ENCODE measurements at regions not wholly inside any gene's neighbourhood (a gene's known extent, or its start where the extent isn't known, plus 50 kb on each side); places are given as distances from the start of the nearest gene placed in this dataset.

GRCh38 chr3:20405231-20405630 is 219.2 kb upstream of the SGO1 start (continued):
- no peak for TF ChIP-seq ZSCAN18 (CRISPR knock-in tag; IDR thresholded peaks at IDR 0.05)
- no peak for TF ChIP-seq ETV6 (CRISPR knock-in tag; IDR thresholded peaks at IDR 0.05)

- TF ChIP-seq SOX15 (CRISPR knock-in tag; IDR thresholded peaks at IDR 0.05): no peak
- TF ChIP-seq E2F1 (CRISPR knock-in tag; IDR thresholded peaks at IDR 0.05): no peak
- no peak for TF ChIP-seq CBFB (CRISPR knock-in tag; IDR thresholded peaks at IDR 0.05; ENCODE audit: low read depth)
- no peak for TF ChIP-seq MLX (CRISPR knock-in tag; IDR thresholded peaks at IDR 0.05)
- no peak for TF ChIP-seq PREB (CRISPR knock-in tag; IDR thresholded peaks at IDR 0.05; ENCODE audit: borderline replicate concordance)
- TF ChIP-seq USF2 (CRISPR knock-in tag; IDR thresholded peaks at IDR 0.05): no peak
- TF ChIP-seq CREM (CRISPR knock-in tag; IDR thresholded peaks at IDR 0.05): no peak
- TF ChIP-seq ZNF416 (CRISPR knock-in tag; IDR thresholded peaks at IDR 0.05): no peak
- TF ChIP-seq ZBTB21 (CRISPR knock-in tag; IDR thresholded peaks at IDR 0.05; ENCODE audit: borderline replicate concordance): no peak
- ATAC-seq (no peak), DNase-seq (ENCODE audit: low spot score) (no peak)
- H3K4me3 Mint-ChIP-seq: no peak overlapping the region
- ChIA-PET POLR2A (no interaction called here), CTCF (no interaction called here)
- H3K36me3 Mint-ChIP-seq: no peaks in the 10 kb centered on the region
- H3K4me1 Mint-ChIP-seq: peaks cover 13% of the 10 kb centered on the region
- H3K27ac Mint-ChIP-seq: no peak overlapping the region
- no peaks in the 10 kb centered on the region for H3K27me3 Mint-ChIP-seq (ENCODE audit: low read depth)
- no peaks in the 10 kb centered on the region for H3K9me3 Mint-ChIP-seq
Measured at GRCh38 chr3:20404741-20405100, 218.7 kb upstream of the SGO1 start.

GRCh38 chr3:20403986-20404740 is 218.2 kb upstream of the SGO1 start:
- Mint-ChIP-seq H3K4me3 (no peak overlapping the region), H3K27me3 (ENCODE audit: low read depth) (no peaks in the 10 kb centered on the region), H3K4me1 (peaks cover 13% of the 10 kb centered on the region), H3K27ac (no peak overlapping the region), H3K36me3 (no peaks in the 10 kb centered on the region), H3K9me3 (no peaks in the 10 kb centered on the region)
- ATAC-seq (peak; percentile 41), DNase-seq (ENCODE audit: low spot score) (no peak)
- POLR2A ChIA-PET: no interaction called here
- CTCF ChIA-PET: no interaction called here
- no peak for TF ChIP-seq EMX1 (CRISPR knock-in tag; IDR thresholded peaks at IDR 0.05)
- TF ChIP-seq ESRRA (CRISPR knock-in tag; IDR thresholded peaks at IDR 0.05; ENCODE audit: borderline replicate concordance): no peak
- TF ChIP-seq ARID4B (CRISPR knock-in tag; IDR thresholded peaks at IDR 0.05; ENCODE audit: borderline replicate concordance): no peak
- TF ChIP-seq GTF2I (CRISPR knock-in tag; conservative IDR thresholded peaks at IDR 0.05): no peak
- no peak for TF ChIP-seq MXD4 (CRISPR knock-in tag; IDR thresholded peaks at IDR 0.05; ENCODE audit: borderline replicate concordance)
- no peak for TF ChIP-seq ZNF138 (CRISPR knock-in tag; conservative IDR thresholded peaks at IDR 0.05)
- TF ChIP-seq MYBL2 (CRISPR knock-in tag; IDR thresholded peaks at IDR 0.05): no peak
- no peak for TF ChIP-seq JAZF1 (CRISPR knock-in tag; IDR thresholded peaks at IDR 0.05)
- TF ChIP-seq ZNF396 (CRISPR knock-in tag; IDR thresholded peaks at IDR 0.05; ENCODE audit: borderline replicate concordance): no peak
- TF ChIP-seq RELA (CRISPR knock-in tag; IDR thresholded peaks at IDR 0.05; ENCODE audit: borderline replicate concordance): no peak
- TF ChIP-seq ELF4 (CRISPR knock-in tag; IDR thresholded peaks at IDR 0.05; ENCODE audit: low read depth): no peak
- TF ChIP-seq ZNF219 (CRISPR knock-in tag; IDR thresholded peaks at IDR 0.05; ENCODE audit: borderline replicate concordance): no peak
- no peak for TF ChIP-seq SMAD3 (CRISPR knock-in tag; IDR thresholded peaks at IDR 0.05; ENCODE audit: borderline replicate concordance)
- no peak for TF ChIP-seq NR3C1 (CRISPR knock-in tag; conservative IDR thresholded peaks at IDR 0.05; ENCODE audit: low read depth)
